ENCODE measurements at regions not wholly inside any gene's neighbourhood (a gene's known extent, or its start where the extent isn't known, plus 50 kb on each side); places are given as distances from the start of the nearest gene placed in this dataset.

- no peak for TF ChIP-seq CTCF (IDR thresholded peaks at IDR 0.05)
- no peak for TF ChIP-seq POLR2A (IDR thresholded peaks at IDR 0.05)
Measured at GRCh38 chr18:73923866-73924265, 223.8 kb downstream of the FBXO15 start.

Data from thyroid gland (tissue), 4 donors.